ENCODE measurements at regions not wholly inside any gene's neighbourhood (a gene's known extent, or its start where the extent isn't known, plus 50 kb on each side); places are given as distances from the start of the nearest gene placed in this dataset.

GRCh38 chr3:75978686-75979085 is 193.3 kb upstream of the ZNF717 start:
- Histone ChIP-seq H3K4me3 (ENCODE audit: low read depth, low read length) (no peak overlapping the region), H3K36me3 (ENCODE audit: control insufficient read depth, insufficient read depth, low read length) (no peaks in the 10 kb centered on the region), H3K27me3 (replicated peaks; ENCODE audit: control insufficient read depth, insufficient read depth, low read length) (no peaks in the 10 kb centered on the region), H3K4me1 (no peaks in the 10 kb centered on the region), H3K9me3 (no peaks in the 10 kb centered on the region)
- CTCF ChIA-PET: no interaction called here
- Mint-ChIP-seq H3K27ac (ENCODE audit: unreplicated experiment) (no peak overlapping the region), H3K27me3 (ENCODE audit: insufficient read depth, unreplicated experiment) (no peaks in the 10 kb centered on the region), H3K36me3 (ENCODE audit: insufficient read depth, unreplicated experiment) (no peaks in the 10 kb centered on the region), H3K9me3 (ENCODE audit: unreplicated experiment) (peaks cover 5% of the 10 kb centered on the region), H3K4me3 (ENCODE audit: unreplicated experiment) (no peak overlapping the region), H3K4me1 (ENCODE audit: low read depth, unreplicated experiment) (no peaks in the 10 kb centered on the region)
- POLR2A ChIA-PET: no interaction called here
- intact Hi-C loops (cut with micrococcal nuclease; ENCODE audit: unreplicated experiment): no loop called here
- TF ChIP-seq CTCF (IDR thresholded peaks at IDR 0.05; ENCODE audit: insufficient read depth in 1 of 2, low read depth in 1 of 2, low read length in 1 of 2, severe bottlenecking in 1 of 2, unreplicated experiment in 1 of 2): no peak
- no TSS peak for BruUV-seq (replicated peaks)
- no peak for DNase-seq

- no peaks in the 10 kb centered on the region for H3K4me1 Mint-ChIP-seq (ENCODE audit: low read depth, unreplicated experiment)
- H3K4me3 Mint-ChIP-seq (ENCODE audit: unreplicated experiment): no peak overlapping the region
- TF ChIP-seq CTCF (IDR thresholded peaks at IDR 0.05; ENCODE audit: insufficient read depth in 1 of 2, low read depth in 1 of 2, low read length in 1 of 2, severe bottlenecking in 1 of 2, unreplicated experiment in 1 of 2): no peak
- H3K36me3 Mint-ChIP-seq (ENCODE audit: insufficient read depth, unreplicated experiment): no peaks in the 10 kb centered on the region
- POLR2A ChIA-PET: no interaction called here
- H3K4me1 ChIP-seq: no peaks in the 10 kb centered on the region
- H3K9me3 ChIP-seq: no peaks in the 10 kb centered on the region
- no peak for DNase-seq
- no peaks in the 10 kb centered on the region for H3K9me3 Mint-ChIP-seq (ENCODE audit: unreplicated experiment)
- BruUV-seq (replicated peaks): no TSS peak
- H3K27ac Mint-ChIP-seq (ENCODE audit: unreplicated experiment): no peak overlapping the region
- no peaks in the 10 kb centered on the region for H3K27me3 Mint-ChIP-seq (ENCODE audit: insufficient read depth, unreplicated experiment)
- intact Hi-C loops (cut with micrococcal nuclease; ENCODE audit: unreplicated experiment): no loop called here
- H3K27me3 ChIP-seq (replicated peaks; ENCODE audit: control insufficient read depth, insufficient read depth, low read length): no peaks in the 10 kb centered on the region
- H3K36me3 ChIP-seq (ENCODE audit: control insufficient read depth, insufficient read depth, low read length): no peaks in the 10 kb centered on the region
- CTCF ChIA-PET: no interaction called here
- no peak overlapping the region for H3K4me3 ChIP-seq (ENCODE audit: low read depth, low read length)
Observed at GRCh38 chr3:75981401-75981800, 196.1 kb upstream of the ZNF717 start.

DNA sequence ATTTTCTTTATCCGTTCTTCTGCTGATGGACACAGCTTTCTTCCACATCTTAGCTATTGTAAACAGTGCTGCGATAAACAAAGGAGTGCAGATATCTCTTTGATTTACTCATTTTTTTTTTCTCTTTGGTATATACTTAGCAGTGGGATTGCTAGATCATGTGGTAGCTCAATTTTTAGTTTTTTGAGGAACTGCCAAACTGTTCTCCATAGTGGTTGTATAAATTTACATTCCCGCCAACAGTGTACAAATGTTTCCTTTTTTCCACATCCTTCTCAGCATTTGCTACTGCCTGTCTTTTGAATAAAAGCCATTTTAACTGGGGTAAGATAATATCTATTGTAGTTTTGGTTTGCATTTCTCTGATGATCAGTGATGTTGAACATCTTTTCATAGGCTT is 196.8 kb upstream of the ZNF717 start:
- no peak overlapping the region for H3K27ac Mint-ChIP-seq (ENCODE audit: unreplicated experiment)
- POLR2A ChIA-PET: no interaction called here

More for the DNA sequence above, 196.8 kb upstream of the ZNF717 start:
- Mint-ChIP-seq H3K4me1 (ENCODE audit: low read depth, unreplicated experiment) (no peaks in the 10 kb centered on the region), H3K36me3 (ENCODE audit: insufficient read depth, unreplicated experiment) (no peaks in the 10 kb centered on the region), H3K27me3 (ENCODE audit: insufficient read depth, unreplicated experiment) (no peaks in the 10 kb centered on the region), H3K4me3 (ENCODE audit: unreplicated experiment) (no peak overlapping the region), H3K9me3 (ENCODE audit: unreplicated experiment) (no peaks in the 10 kb centered on the region)
- BruUV-seq (replicated peaks): no TSS peak
- intact Hi-C loops (cut with micrococcal nuclease; ENCODE audit: unreplicated experiment): no loop called here
- no peaks in the 10 kb centered on the region for H3K4me1 ChIP-seq
- DNase-seq: no peak
- CTCF ChIA-PET: no interaction called here
- H3K36me3 ChIP-seq (ENCODE audit: control insufficient read depth, insufficient read depth, low read length): no peaks in the 10 kb centered on the region
- no peak overlapping the region for H3K4me3 ChIP-seq (ENCODE audit: low read depth, low read length)
- no peaks in the 10 kb centered on the region for H3K9me3 ChIP-seq
- no peak for TF ChIP-seq CTCF (IDR thresholded peaks at IDR 0.05; ENCODE audit: insufficient read depth in 1 of 2, low read depth in 1 of 2, low read length in 1 of 2, severe bottlenecking in 1 of 2, unreplicated experiment in 1 of 2)
- H3K27me3 ChIP-seq (replicated peaks; ENCODE audit: control insufficient read depth, insufficient read depth, low read length): no peaks in the 10 kb centered on the region

All from Caco-2 (cell line).